ENCODE measurements at regions not wholly inside any gene's neighbourhood (a gene's known extent, or its start where the extent isn't known, plus 50 kb on each side); places are given as distances from the start of the nearest gene placed in this dataset.
"Not testable (repeated sequence)": the region's sequence is repeated elsewhere in the genome, so short reads cannot be mapped to it uniquely, and the experiment has no call there.

DNA sequence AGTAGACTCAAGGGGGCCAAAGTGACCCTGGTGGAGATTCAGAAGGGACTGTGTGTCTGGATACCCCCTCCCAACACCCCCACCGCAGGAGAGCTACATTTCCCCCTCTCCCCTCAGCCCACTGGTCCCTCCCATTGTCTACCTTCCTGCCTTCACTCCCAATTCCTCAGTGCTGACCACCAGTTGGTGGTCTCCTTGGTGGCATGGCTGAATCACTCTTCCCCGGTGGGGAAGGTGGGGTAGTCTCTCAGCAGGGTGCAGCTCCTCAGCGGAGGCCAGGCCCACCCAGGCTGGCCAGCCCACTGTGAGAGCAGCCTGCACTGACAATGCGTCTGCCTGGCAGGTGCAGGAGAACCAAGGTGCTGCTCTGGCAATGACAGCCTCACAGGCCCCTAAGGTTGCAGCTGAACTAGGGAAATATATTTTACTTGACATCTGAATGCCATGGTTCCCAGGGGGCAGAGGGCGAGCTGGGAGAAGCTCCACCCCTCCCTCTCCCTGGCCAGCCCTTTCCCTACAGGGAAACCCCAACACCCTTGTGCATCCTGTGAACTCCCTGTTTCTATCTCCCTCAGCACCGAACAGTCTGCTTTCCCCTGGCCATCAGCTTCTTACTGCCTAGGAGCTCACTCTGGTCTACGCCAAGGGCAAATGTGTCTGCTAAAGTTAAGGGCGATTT is 62.6 kb upstream of the PAX8 start:
- no peak for DNase-seq (ENCODE audit: low read depth)

DNA sequence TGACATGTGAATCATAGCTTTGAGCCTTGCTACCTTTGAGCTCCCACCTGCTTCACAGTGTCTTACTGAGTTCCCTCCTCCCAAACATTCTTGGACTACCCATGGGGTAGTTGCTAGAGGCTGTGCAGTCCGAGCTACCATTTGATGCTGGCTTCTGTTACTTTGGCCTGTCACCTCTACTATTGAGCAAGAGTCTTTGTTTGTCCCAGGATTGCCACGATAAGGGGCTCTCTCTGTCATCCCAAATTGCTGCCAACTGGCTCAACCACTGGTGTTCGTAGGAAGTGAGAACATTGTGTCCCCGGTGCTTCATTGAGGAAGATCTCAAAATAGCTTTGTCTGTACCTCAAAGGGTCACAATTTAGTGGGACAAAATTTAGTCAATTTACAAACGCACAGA is 59.1 kb upstream of the PAX8 start:
- no peak for DNase-seq (ENCODE audit: low read depth)

DNA sequence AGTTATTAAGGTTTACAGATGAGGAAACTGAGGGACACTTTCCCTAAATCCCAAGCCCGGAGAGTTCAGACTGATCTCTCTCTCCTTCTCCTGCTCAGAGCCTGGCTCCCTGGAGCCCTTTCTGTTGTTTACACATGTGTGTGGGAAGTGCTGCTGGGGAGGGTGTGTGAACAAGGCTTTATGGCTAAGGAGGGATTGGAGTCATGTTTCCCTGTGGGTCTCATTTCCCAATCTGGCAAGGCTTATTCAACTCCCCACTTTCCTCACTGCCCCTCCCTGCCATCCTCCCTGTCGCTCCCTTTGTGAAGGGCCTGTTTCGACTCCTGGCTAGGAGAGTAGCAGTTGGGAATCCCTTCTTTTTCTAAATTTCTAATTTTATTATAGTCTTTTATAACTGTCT is 57.3 kb upstream of the PAX8 start:
- DNase-seq (ENCODE audit: low read depth): not testable (repeated sequence)

DNA sequence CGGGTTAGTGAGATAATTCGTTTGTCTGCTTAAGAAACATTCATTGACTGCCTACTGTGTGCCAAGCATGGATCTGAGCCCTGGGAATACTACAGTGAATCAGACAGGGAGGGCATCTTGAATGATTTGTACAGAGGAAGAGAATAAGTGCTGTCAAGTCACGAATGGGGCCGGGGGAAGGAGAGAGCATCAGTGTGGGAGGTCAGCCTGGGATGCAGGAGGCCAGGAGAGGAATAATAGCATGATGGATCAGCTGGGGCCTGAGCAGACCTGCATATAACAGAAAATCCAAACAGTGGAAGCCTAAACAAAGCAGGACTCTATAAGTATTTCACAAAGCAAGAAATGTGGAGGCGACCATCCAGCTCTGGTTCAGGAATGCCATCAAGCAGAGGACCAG is 55.4 kb upstream of the PAX8 start:
- no peak for DNase-seq (ENCODE audit: low read depth)

DNA sequence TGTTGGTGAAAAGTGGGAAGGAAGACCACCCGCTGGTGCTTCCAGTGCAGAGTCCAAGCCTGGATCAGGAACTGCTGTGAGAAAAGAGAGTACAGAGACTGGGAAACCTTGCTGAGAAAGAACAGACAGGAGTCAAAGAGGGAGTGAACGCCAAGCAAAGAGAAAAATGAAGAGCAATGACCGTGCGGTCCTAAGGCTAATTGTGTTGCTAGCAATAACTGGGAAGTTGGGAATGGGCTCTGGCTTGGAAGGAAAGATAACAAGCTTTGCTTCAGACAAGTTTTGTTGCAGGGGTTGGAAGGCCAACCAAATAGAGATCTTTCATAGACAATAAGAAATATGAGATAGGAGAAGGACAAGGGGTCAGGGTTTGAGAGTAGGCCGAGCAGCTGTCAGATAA is 55.0 kb upstream of the PAX8 start:
- DNase-seq (ENCODE audit: low read depth): not testable (repeated sequence)

DNA sequence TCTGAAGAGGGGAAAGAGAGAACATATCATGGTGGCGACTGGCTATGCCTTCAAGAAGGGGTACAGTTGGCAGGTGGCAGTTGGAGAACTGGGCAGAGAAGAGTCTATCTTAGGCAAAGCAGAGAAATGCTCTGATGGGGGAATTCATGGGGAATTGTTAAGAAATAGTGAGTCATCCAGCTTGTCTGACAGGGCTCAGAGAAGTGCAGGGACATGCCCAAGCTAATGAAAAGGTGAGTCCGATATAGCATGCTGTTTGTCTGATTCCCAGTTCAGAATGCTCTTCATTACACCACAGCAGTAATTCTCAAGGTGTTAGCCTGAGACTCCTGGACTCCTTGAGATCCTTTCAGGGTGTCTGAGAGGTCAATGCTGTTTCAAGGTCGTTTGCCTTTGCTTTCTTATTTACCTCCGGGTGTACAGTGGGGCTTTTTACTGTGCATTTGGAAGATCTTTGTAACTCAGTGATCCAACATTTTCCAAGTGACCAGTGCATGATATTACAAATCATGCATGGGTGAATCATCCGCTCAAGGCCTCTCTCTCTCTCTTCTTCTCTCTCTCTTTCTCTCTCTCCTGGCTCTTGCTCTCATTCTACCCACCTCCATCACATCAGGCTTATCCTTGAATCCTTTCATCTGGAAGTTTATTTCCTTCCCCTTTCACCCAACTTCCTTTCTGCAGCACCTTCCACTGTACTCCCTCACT is 51.5 kb upstream of the PAX8 start:
- DNase-seq (ENCODE audit: low read depth): not testable (repeated sequence)

DNA sequence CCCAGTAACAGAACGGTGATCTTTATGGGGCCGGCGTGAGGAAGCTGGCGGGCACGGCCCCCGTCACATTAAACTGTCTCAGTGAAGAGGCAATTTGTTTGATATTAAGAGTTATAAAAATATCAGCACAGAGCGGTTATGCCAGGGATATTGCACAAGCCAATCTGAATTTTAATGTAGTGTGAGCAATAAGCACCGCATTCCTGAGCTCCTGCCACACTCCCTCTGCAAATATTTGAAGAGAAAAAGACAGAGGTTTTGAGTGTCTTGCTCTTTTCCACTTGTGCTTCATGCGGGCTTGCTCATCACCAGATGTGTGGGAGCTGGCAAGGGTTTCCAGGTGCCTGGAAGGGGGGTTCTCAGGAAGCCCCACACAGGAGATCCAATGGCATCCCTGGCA is 50.3 kb upstream of the PAX8 start:
- DNase-seq (ENCODE audit: low read depth): not testable (repeated sequence)

DNA sequence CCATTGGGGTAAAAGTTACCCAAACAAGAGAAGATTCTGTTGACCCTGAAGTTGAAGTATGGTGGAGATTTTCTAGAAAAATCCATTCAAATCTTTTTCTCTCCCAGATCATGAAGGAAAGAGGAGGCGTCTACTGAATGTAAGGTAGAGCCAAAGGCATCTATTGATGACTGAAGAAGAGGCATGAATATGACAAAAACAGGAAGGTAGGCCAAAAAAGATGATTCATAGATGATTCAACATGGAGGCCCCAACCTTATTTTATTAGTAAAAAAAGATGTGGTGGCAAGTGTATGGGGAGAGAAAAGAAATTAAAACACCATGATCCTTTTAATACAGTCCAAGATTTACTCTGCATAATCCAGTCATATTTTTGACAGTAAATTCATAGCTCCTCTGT is 49.9 kb upstream of the PAX8 start:
- DNase-seq (ENCODE audit: low read depth): not testable (repeated sequence)
